AG09309 (cell line): ENCODE measurements at regions not wholly inside any gene's neighbourhood (a gene's known extent, or its start where the extent isn't known, plus 50 kb on each side); places are given as distances from the start of the nearest gene placed in this dataset.

Experiments used
- DNase-seq: peaks from one replicate; pipeline ENCODE4 v3.0.0-alpha.2; 2010; ENCODE audit warnings: low read depth
- H3K4me3 ChIP-seq: 2 replicates; pipeline ENCODE4 v1.5.1; 2011; ENCODE audit warnings: mild to moderate bottlenecking, low read depth, low read length, moderate library complexity; ENCODE audit not compliant: control insufficient read depth
- CTCF ChIP-seq: IDR thresholded peaks from 2 replicates; pipeline ENCODE4 v1.5.1; 2011; ENCODE audit warnings: mild to moderate bottlenecking, low read depth, low read length, inconsistent platforms; ENCODE audit not compliant: insufficient read depth, control insufficient read depth; ENCODE audit errors: missing control alignments

GRCh38 chr3:115351193-115351592, 204.1 kb upstream of the ZBTB20 start:
- DNase-seq: no peak
- TF ChIP-seq CTCF: no peak
- no peak overlapping the region for H3K4me3 ChIP-seq

- no peak for TF ChIP-seq CTCF
- H3K4me3 ChIP-seq: no peak overlapping the region
- no peak for DNase-seq
Observed at GRCh38 chr3:115354010-115354409, 206.9 kb upstream of the ZBTB20 start.

GRCh38 chr3:115357456-115357855, 210.4 kb upstream of the ZBTB20 start:
- H3K4me3 ChIP-seq: no peak overlapping the region
- no peak for DNase-seq
- TF ChIP-seq CTCF: no peak

- no peak for DNase-seq
- TF ChIP-seq CTCF: no peak
- no peak overlapping the region for H3K4me3 ChIP-seq
Observed at GRCh38 chr3:115359536-115359935, 212.4 kb upstream of the ZBTB20 start.

- no peak for TF ChIP-seq CTCF
- H3K4me3 ChIP-seq: no peak overlapping the region
- DNase-seq: no peak
Observed at GRCh38 chr3:115361806-115362205, 214.7 kb upstream of the ZBTB20 start.

- DNase-seq: no peak
- H3K4me3 ChIP-seq: no peak overlapping the region
- TF ChIP-seq CTCF: no peak
Observed at GRCh38 chr3:115363071-115363470, 216.0 kb upstream of the ZBTB20 start.

GRCh38 chr3:115369021-115369420, 221.9 kb upstream of the ZBTB20 start:
- DNase-seq: no peak
- TF ChIP-seq CTCF: no peak
- H3K4me3 ChIP-seq: no peak overlapping the region
